HCT116 (cell line): ENCODE measurements at regions not wholly inside any gene's neighbourhood (a gene's known extent, or its start where the extent isn't known, plus 50 kb on each side); places are given as distances from the start of the nearest gene placed in this dataset.

Source experiments
- ATAC-seq: fragments of 200-7000 bp; cut with Tn5 transposase; 2 replicates; pipeline ENCODE4 v1.9.1; 2020; ENCODE audit warnings: mild to moderate bottlenecking, moderate library complexity
- BruUV-seq: library from RNA; stranded (reverse); fragments of 400-500 nt; replicated peaks from 2 replicates; lab custom pipeline; 2021; lab: Mats Ljungman, UMichigan
- CTCF ChIA-PET: fragments of 300-600 bp; sonication (Branson Sonifier 250); formaldehyde crosslinking; loops from one replicate; lab custom pipeline; 2021; ENCODE audit warnings: antibody characterized with exemption; lab: Charles Lee
- POLR2A ChIA-PET: fragments of 300-600, 350-600 bp; sonication (Branson Sonifier 250); formaldehyde crosslinking; loops from one replicate; lab custom pipeline; 2021; ENCODE audit warnings: antibody characterized with exemption; lab: Charles Lee
- RAD21 ChIA-PET, 2 experiments: fragments of 300-600 bp; sonication (Branson Sonifier 250); formaldehyde crosslinking; loops; one replicate each; lab custom pipeline; 2023; ENCODE audit warnings: low total read pairs in 2 of 2; ENCODE audit not compliant: uncharacterized antibody in 2 of 2, unreplicated experiment in 2 of 2, low non-redundant PET in 1 of 2; lab: Charles Lee
- DNase-seq: peaks from one replicate; pipeline ENCODE4 v3.0.0-alpha.2; 2010; ENCODE audit warnings: low read depth, low spot score
- H2AFZ ChIP-seq: fragments of 200-600 bp; shearing (Covaris generic), sonication (generic); 2 replicates; pipeline ENCODE4 v1.6.1; 2017; ENCODE audit warnings: low read depth, mixed run types, mixed read lengths, antibody characterized with exemption, low read length; ENCODE audit not compliant: poor library complexity, severe bottlenecking
- H3K27ac ChIP-seq: 2 replicates; pipeline ENCODE4 v1.5.1; 2012; ENCODE audit warnings: low read depth, low read length
- H3K27me3 ChIP-seq: fragments of 200-600 bp; sonication (generic); 2 replicates; pipeline ENCODE4 v1.6.1; 2016; ENCODE audit warnings: mixed run types, low read length, mixed read lengths; ENCODE audit not compliant: insufficient read depth
- H3K36me3 ChIP-seq, 2 experiments: fragments of 200-500 bp in 1 of 2; fragments of 200-600 bp in 1 of 2; sonication (Bioruptor generic) in 1 of 2; sonication (generic) in 1 of 2; 2 replicates each; pipeline versions ENCODE4 v1.5.1 to v1.6.1; 2014 to 2016; ENCODE audit warnings: low read length in 2 of 2, inconsistent platforms in 1 of 2, mixed read lengths in 1 of 2, mixed run types in 1 of 2; ENCODE audit not compliant: insufficient read depth in 2 of 2, control insufficient read depth in 1 of 2
- H3K4me1 ChIP-seq, 2 experiments: fragments of 200-600 bp in 1 of 2; sonication (generic) in 1 of 2; 2 replicates each; pipeline versions ENCODE4 v1.5.1 to v1.6.1; 2012 to 2017; ENCODE audit warnings: low read length in 2 of 2, inconsistent platforms in 1 of 2, mild to moderate bottlenecking in 1 of 2, mixed read lengths in 1 of 2, mixed run types in 1 of 2, moderate library complexity in 1 of 2; ENCODE audit not compliant: insufficient read depth in 2 of 2, control insufficient read depth in 1 of 2
- H3K4me2 ChIP-seq: fragments of 200-600 bp; sonication (generic); 2 replicates; pipeline ENCODE4 v1.6.1; 2017; ENCODE audit warnings: mixed run types, low read length, mixed read lengths
- H3K4me3 ChIP-seq, 2 experiments: fragments of 200-600 bp in 1 of 2; sonication (generic) in 1 of 2; replicated peaks in 1 of 2; 2 replicates each; pipeline ENCODE4 v1.5.1; 2011 to 2016; ENCODE audit warnings: low read length in 2 of 2, control low read depth in 1 of 2, low read depth in 1 of 2, mild to moderate bottlenecking in 1 of 2, mixed read lengths in 1 of 2, mixed run types in 1 of 2
- H3K79me2 ChIP-seq: fragments of 200-600 bp; sonication (generic); 2 replicates; pipeline ENCODE4 v1.6.1; 2017; ENCODE audit warnings: mild to moderate bottlenecking, mixed run types, low read length, moderate library complexity, mixed read lengths; ENCODE audit not compliant: insufficient read depth
- H3K9ac ChIP-seq: fragments of 200-600 bp; sonication (generic); 2 replicates; pipeline ENCODE4 v1.6.1; 2016; ENCODE audit warnings: low read length, mixed read lengths
- H3K9me2 ChIP-seq: fragments of 200-600 bp; sonication (generic), shearing (Covaris generic); 2 replicates; pipeline ENCODE4 v1.6.1; 2017; ENCODE audit warnings: mixed run types, mild to moderate bottlenecking, moderate library complexity; ENCODE audit not compliant: insufficient read depth
- H3K9me3 ChIP-seq, 2 experiments: fragments of 200-500 bp in 1 of 2; fragments of 200-600 bp in 1 of 2; sonication (Bioruptor generic) in 1 of 2; sonication (generic) in 1 of 2; 2 replicates each; pipeline ENCODE4 v1.6.1; 2014 to 2017; ENCODE audit warnings: low read length in 2 of 2, mixed read lengths in 2 of 2, inconsistent platforms in 1 of 2, low read depth in 1 of 2, mild to moderate bottlenecking in 1 of 2, mixed run types in 1 of 2, moderate library complexity in 1 of 2; ENCODE audit not compliant: control insufficient read depth in 1 of 2, insufficient read depth in 1 of 2
- H4K20me1 ChIP-seq: fragments of 200-600 bp; sonication (generic), shearing (Covaris generic); 2 replicates; pipeline ENCODE4 v1.6.1; 2017; ENCODE audit warnings: mixed run types, mild to moderate bottlenecking, moderate library complexity; ENCODE audit not compliant: insufficient read depth
- CEBPB ChIP-seq: IDR thresholded peaks from 2 replicates; pipeline ENCODE4 v1.6.1; 2012; ENCODE audit warnings: low read depth
- CTCF ChIP-seq, 3 experiments: fragments of 200-600 bp in 1 of 3; sonication (generic) in 1 of 3; IDR thresholded peaks in 2 of 3; conservative IDR thresholded peaks in 1 of 3; 2 replicates each; pipeline ENCODE4 v1.5.1; 2012 to 2017; ENCODE audit warnings: low read depth in 2 of 3, low read length in 2 of 3, antibody characterized with exemption in 1 of 3, borderline replicate concordance in 1 of 3, control low read depth in 1 of 3, mild to moderate bottlenecking in 1 of 3, mixed read lengths in 1 of 3, mixed run types in 1 of 3, moderate library complexity in 1 of 3; ENCODE audit not compliant: insufficient read depth in 1 of 3
- RAD21 ChIP-seq: IDR thresholded peaks from 2 replicates; pipeline ENCODE4 v1.6.1; 2012; ENCODE audit warnings: low read depth, mild to moderate bottlenecking
- SIN3A ChIP-seq: IDR thresholded peaks from 2 replicates; pipeline ENCODE4 v1.6.1; 2012; ENCODE audit warnings: low read depth
- SP1 ChIP-seq: IDR thresholded peaks from 2 replicates; pipeline ENCODE4 v1.6.1; 2012; ENCODE audit warnings: low read depth
- SRF ChIP-seq: IDR thresholded peaks from 2 replicates; pipeline ENCODE4 v1.6.1; 2012; ENCODE audit warnings: low read depth
- YY1 ChIP-seq: IDR thresholded peaks from 2 replicates; pipeline ENCODE4 v1.6.1; 2011; ENCODE audit warnings: low read length, low read depth, moderate library complexity, mild to moderate bottlenecking; ENCODE audit not compliant: insufficient replicate concordance; ENCODE audit errors: extremely low read depth
- ZFX ChIP-seq: fragments of 450-650 bp; IDR thresholded peaks from 2 replicates; pipeline ENCODE4 v1.6.1; 2017
- intact Hi-C: fragments of 100-400 bp; cut with micrococcal nuclease; formaldehyde crosslinking; loops from 2 replicates; pipeline ENCODE4 v1.10.0; 2022

- no TSS peak for BruUV-seq
- CTCF ChIA-PET: no interaction called here
- H3K9me2 ChIP-seq: no peaks in the 10 kb centered on the region
- H3K4me3 ChIP-seq: no peak overlapping the region
- H3K27ac ChIP-seq: no peak overlapping the region
- no peak for ATAC-seq
- H3K9ac ChIP-seq: no peak overlapping the region
- intact Hi-C loops: no loop called here
- H3K36me3 ChIP-seq: no peaks in the 10 kb centered on the region
- RAD21 ChIA-PET: no interaction called here
- H2AFZ ChIP-seq: no peak overlapping the region
- 0 out of 2 replicates have a peak, but pooled peaks cover 11% of the 10 kb centered on the region for H3K27me3 ChIP-seq
- no peaks in the 10 kb centered on the region for H3K4me1 ChIP-seq
- no peaks in the 10 kb centered on the region for H4K20me1 ChIP-seq
- TF ChIP-seq CTCF (IDR thresholded peaks at IDR 0.05 in 2 of 3, conservative IDR thresholded peaks at IDR 0.05 in 1 of 3; ENCODE audit: borderline replicate concordance in 1 of 3, insufficient read depth in 1 of 3, low read depth in 2 of 3, low read length in 2 of 3): no peak
- no peak for TF ChIP-seq CEBPB
- TF ChIP-seq, all 23 proteins: peak for 0
- POLR2A ChIA-PET: no interaction called here
- Histone ChIP-seq H3K4me2 (no peak overlapping the region), H3K9me3 (no peaks in the 10 kb centered on the region), H3K79me2 (no peaks in the 10 kb centered on the region)
- DNase-seq: no peak
Observed at GRCh38 chr2:122186761-122187222, 431.3 kb downstream of the TSN start.

- H3K9me3 ChIP-seq: no peaks in the 10 kb centered on the region
- TF ChIP-seq SP1 (no peak), SRF (no peak), ZFX (no peak), YY1 (no peak), SIN3A (no peak), RAD21 (peak; percentile 57), CTCF (IDR thresholded peaks at IDR 0.05 in 2 of 3, conservative IDR thresholded peaks at IDR 0.05 in 1 of 3; ENCODE audit: borderline replicate concordance in 1 of 3, insufficient read depth in 1 of 3, low read depth in 2 of 3, low read length in 2 of 3) (peak; percentile 12 to 57 (median 56); a peak in 4 of 6 replicates)
- TF ChIP-seq, all 23 proteins: peak for 2
- H3K27ac ChIP-seq: no peak overlapping the region
- H3K9ac ChIP-seq: no peak overlapping the region
- DNase-seq: peak; percentile 2
- H3K4me3 ChIP-seq: no peak overlapping the region
- 0 out of 2 replicates have a peak, but pooled peaks cover 11% of the 10 kb centered on the region for H3K27me3 ChIP-seq
- intact Hi-C loops: loop anchor here (1.0 kb wide), 1 partner anchor 216 kb away; no protein-coding TSS in a partner anchor
- H2AFZ ChIP-seq: no peak overlapping the region
- H3K4me2 ChIP-seq: no peak overlapping the region
- ATAC-seq: peak; percentile 80
- RAD21 ChIA-PET: no interaction called here
- H3K79me2 ChIP-seq: no peaks in the 10 kb centered on the region
- no peaks in the 10 kb centered on the region for H3K4me1 ChIP-seq
- no TSS peak for BruUV-seq
- H3K36me3 ChIP-seq: no peaks in the 10 kb centered on the region
- no peaks in the 10 kb centered on the region for H4K20me1 ChIP-seq
- CTCF ChIA-PET: no interaction called here
- H3K9me2 ChIP-seq: no peaks in the 10 kb centered on the region
- POLR2A ChIA-PET: no interaction called here
Observed at GRCh38 chr2:122191331-122191730, 435.9 kb downstream of the TSN start.
